ENCODE measurements at regions not wholly inside any gene's neighbourhood (a gene's known extent, or its start where the extent isn't known, plus 50 kb on each side); places are given as distances from the start of the nearest gene placed in this dataset.

GRCh38 chr16:47816511-47816910 is 339.3 kb downstream of the ABCC12 start:
- TF ChIP-seq CTCF (IDR thresholded peaks at IDR 0.05) (no peak), POLR2AphosphoS5 (IDR thresholded peaks at IDR 0.05; ENCODE audit: low read depth, low read length) (no peak), SIN3A (IDR thresholded peaks at IDR 0.05; ENCODE audit: borderline replicate concordance, insufficient read depth, low read depth, low read length) (no peak)
